Endothelial cell of umbilical vein (primary cell): ENCODE measurements at regions not wholly inside any gene's neighbourhood (a gene's known extent, or its start where the extent isn't known, plus 50 kb on each side); places are given as distances from the start of the nearest gene placed in this dataset.

Experiments
- BruUV-seq: library from RNA; stranded (reverse); fragments of 400-500 nt; replicated peaks from 2 replicates; lab custom pipeline; 2021; lab: Mats Ljungman, UMichigan
- CTCF ChIA-PET: fragments of 300-600, 350-600 bp; sonication (Branson Sonifier 250); formaldehyde crosslinking; loops from one replicate; lab custom pipeline; 2021; ENCODE audit warnings: antibody characterized with exemption, inconsistent platforms; lab: Charles Lee
- POLR2A ChIA-PET: fragments of 300-600, 350-600 bp; sonication (Branson Sonifier 250); formaldehyde crosslinking; loops from one replicate; lab custom pipeline; 2021; ENCODE audit warnings: antibody characterized with exemption, inconsistent platforms; lab: Charles Lee
- DNase-seq: peaks from one replicate; pipeline ENCODE4 v3.0.0-alpha.2; 2011; ENCODE audit warnings: low read depth, low spot score
- FAIRE-seq: peaks from 2 replicates; lab custom pipeline; 2011; peaks lifted over from hg19 to GRCh38; lab: Jason Lieb, UNC
- H2AFZ ChIP-seq: 2 replicates; pipeline ENCODE4 v1.6.0; 2012; ENCODE audit warnings: low read depth, low read length, control low read depth, inconsistent platforms
- H3K27ac ChIP-seq: 2 replicates; pipeline ENCODE4 v1.5.1; 2011; ENCODE audit warnings: low read depth, mild to moderate bottlenecking, control low read depth, low read length, moderate library complexity; ENCODE audit not compliant: insufficient read depth
- H3K27me3 ChIP-seq, 2 experiments: 2 replicates each; pipeline versions ENCODE4 v1.6.0 to v1.6.1; 2011; ENCODE audit warnings: low read length in 2 of 2, mixed read lengths in 1 of 2; ENCODE audit not compliant: control insufficient read depth in 2 of 2, insufficient read depth in 2 of 2
- H3K36me3 ChIP-seq, 2 experiments: 2 replicates in 1 of 2; 3 replicates in 1 of 2; pipeline ENCODE4 v1.5.1; 2011; ENCODE audit warnings: low read length in 2 of 2, mild to moderate bottlenecking in 1 of 2, moderate library complexity in 1 of 2; ENCODE audit not compliant: control insufficient read depth in 2 of 2, insufficient read depth in 2 of 2; ENCODE audit errors: extremely low read depth in 1 of 2
- H3K4me1 ChIP-seq: 3 replicates; pipeline ENCODE4 v1.5.1; 2011; ENCODE audit warnings: mild to moderate bottlenecking, low read length; ENCODE audit not compliant: control insufficient read depth, insufficient read depth; ENCODE audit errors: extremely low read depth
- H3K4me2 ChIP-seq: 2 replicates; pipeline ENCODE4 v1.6.1; 2011; ENCODE audit warnings: low read length, control low read depth, mixed read lengths; ENCODE audit not compliant: insufficient read depth
- H3K4me3 ChIP-seq, 3 experiments: fragments of 200-600 bp in 1 of 3; sonication (generic), shearing (Covaris generic) in 1 of 3; replicated peaks in 1 of 3; 2 replicates each; pipeline ENCODE4 v1.5.1; 2011 to 2016; ENCODE audit warnings: control low read depth in 3 of 3, low read length in 3 of 3, mild to moderate bottlenecking in 2 of 3, inconsistent platforms in 1 of 3, low read depth in 1 of 3, moderate library complexity in 1 of 3; ENCODE audit not compliant: insufficient read depth in 1 of 3
- H3K79me2 ChIP-seq: 2 replicates; pipeline ENCODE4 v1.6.0; 2012; ENCODE audit warnings: low read length, inconsistent platforms; ENCODE audit not compliant: control insufficient read depth, insufficient read depth
- H3K9ac ChIP-seq: replicated peaks from 2 replicates; pipeline ENCODE3; 2011; ENCODE audit warnings: low read length, control low read depth; ENCODE audit not compliant: insufficient read depth; ENCODE audit errors: extremely low read depth
- H3K9me1 ChIP-seq: replicated peaks from 3 replicates; pipeline ENCODE4 v1.6.0; 2011; ENCODE audit warnings: mild to moderate bottlenecking, low read length; ENCODE audit not compliant: control insufficient read depth, insufficient read depth; ENCODE audit errors: extremely low read depth
- H3K9me3 ChIP-seq: replicated peaks from 2 replicates; pipeline ENCODE4 v1.5.1; 2012; ENCODE audit warnings: low read length, inconsistent platforms; ENCODE audit not compliant: control insufficient read depth, insufficient read depth
- H4K20me1 ChIP-seq: replicated peaks from 2 replicates; pipeline ENCODE3; 2011; ENCODE audit warnings: mild to moderate bottlenecking, low read length; ENCODE audit not compliant: control insufficient read depth, insufficient read depth; ENCODE audit errors: extremely low read depth
- CTCF ChIP-seq, 2 donors: IDR thresholded peaks; 1 replicate in 1 of 2; 2 replicates in 1 of 2; pipeline ENCODE4 v1.5.1; 2011; ENCODE audit warnings: low read length in 2 of 2, mild to moderate bottlenecking in 2 of 2, moderate library complexity in 2 of 2, control low read depth in 1 of 2, inconsistent platforms in 1 of 2, low read depth in 1 of 2; ENCODE audit not compliant: insufficient read depth in 1 of 2; ENCODE audit errors: extremely low read depth in 1 of 2
- EZH2 ChIP-seq: IDR thresholded peaks from 2 replicates; pipeline ENCODE4 v1.6.1; 2012; ENCODE audit warnings: borderline replicate concordance, low read depth, mild to moderate bottlenecking, moderate library complexity, low read length, inconsistent platforms; ENCODE audit not compliant: severe bottlenecking
- FOS ChIP-seq: IDR thresholded peaks from 2 replicates; pipeline ENCODE4 v1.6.1; 2011; ENCODE audit warnings: mild to moderate bottlenecking, low read length, moderate library complexity, borderline replicate concordance; ENCODE audit not compliant: insufficient read depth
- GATA2 ChIP-seq: IDR thresholded peaks from 2 replicates; pipeline ENCODE4 v1.7.0; 2011; ENCODE audit warnings: low read depth, mild to moderate bottlenecking, moderate library complexity, mixed read lengths, low read length; ENCODE audit not compliant: insufficient read length, insufficient read depth
- JUN ChIP-seq: IDR thresholded peaks from 2 replicates; pipeline ENCODE4 v1.6.1; 2011; ENCODE audit warnings: borderline replicate concordance, low read depth; ENCODE audit not compliant: insufficient read length, insufficient read depth
- MAX ChIP-seq: IDR thresholded peaks from 2 replicates; pipeline ENCODE4 v1.6.1; 2011; ENCODE audit not compliant: insufficient read depth, insufficient read length
- MYC ChIP-seq: IDR thresholded peaks from one replicate; pipeline ENCODE4 v1.6.1; 2011; ENCODE audit warnings: mild to moderate bottlenecking, low read depth, low read length
- POLR2A ChIP-seq: IDR thresholded peaks from 2 replicates; pipeline ENCODE4 v1.6.1; 2012; ENCODE audit warnings: low read depth, mild to moderate bottlenecking, control low read depth, low read length
- POLR2AphosphoS5 ChIP-seq: IDR thresholded peaks from 2 replicates; pipeline ENCODE4 v1.6.1; 2012; ENCODE audit warnings: low read depth, mild to moderate bottlenecking, control low read depth, low read length, moderate library complexity; ENCODE audit not compliant: insufficient read depth
- dilution Hi-C: fragments of 300-500 bp; cut with MboI; formaldehyde crosslinking; loops from one replicate; pipeline ENCODE4 v1.15.0; 2019; ENCODE audit warnings: low sequenced_read_pairs; ENCODE audit not compliant: extremely low pct_ligation_motif_present
- intact Hi-C: fragments of 100-400 bp; cut with micrococcal nuclease; formaldehyde crosslinking; loops from one replicate; pipeline ENCODE4 v1.10.0; 2022

GRCh38 chr9:86605303-86605702 lies 251.1 kb upstream of the TUT7 start:
- dilution Hi-C loops: no loop called here
- Histone ChIP-seq H3K4me1 (no peaks in the 10 kb centered on the region), H3K9ac (no peak overlapping the region), H3K27me3 (no peaks in the 10 kb centered on the region), H4K20me1 (no peaks in the 10 kb centered on the region), H3K4me3 (no peak overlapping the region), H3K79me2 (no peaks in the 10 kb centered on the region), H3K27ac (no peak overlapping the region), H3K9me3 (no peaks in the 10 kb centered on the region), H3K9me1 (no peaks in the 10 kb centered on the region), H3K36me3 (no peaks in the 10 kb centered on the region), H3K4me2 (no peak overlapping the region), H2AFZ (no peak overlapping the region)
- no TSS peak for BruUV-seq
- DNase-seq: no peak
- ChIA-PET POLR2A (no interaction called here), CTCF (no interaction called here)
- TF ChIP-seq GATA2 (no peak), MAX (no peak), JUN (no peak), FOS (no peak), MYC (no peak), CTCF (IDR thresholded peaks at IDR 0.05; ENCODE audit: extremely low read depth in 1 of 2, insufficient read depth in 1 of 2, low read depth in 1 of 2, low read length in 2 of 2) (no peak), POLR2AphosphoS5 (no peak), EZH2 (no peak), POLR2A (no peak)
- FAIRE-seq: no peak
- intact Hi-C loops: no loop called here
